Cardiac fibroblast (primary cell): ENCODE measurements at regions not wholly inside any gene's neighbourhood (a gene's known extent, or its start where the extent isn't known, plus 50 kb on each side); places are given as distances from the start of the nearest gene placed in this dataset.
A peak's percentile ranks its signal among the peaks of the same experiment; 100 is the strongest.

Source experiments
- DNase-seq, 2 donors: peaks; one replicate each; pipeline versions ENCODE4 v3.0.0 to v3.0.0-alpha.2; 2010; ENCODE audit warnings: low read depth in 2 of 2
- H3K4me3 ChIP-seq, 2 donors: replicated peaks in 1 of 2; 1 replicate in 1 of 2; 2 replicates in 1 of 2; pipeline ENCODE4 v1.5.1; 2011; ENCODE audit warnings: low read depth in 2 of 2, low read length in 2 of 2, mild to moderate bottlenecking in 2 of 2, moderate library complexity in 1 of 2
- TF ChIP-seq, protein P1 (sequence below): IDR thresholded peaks from one replicate; pipeline ENCODE4 v1.5.1; 2011; ENCODE audit warnings: low read depth, mild to moderate bottlenecking, low read length, inconsistent platforms

DNA sequence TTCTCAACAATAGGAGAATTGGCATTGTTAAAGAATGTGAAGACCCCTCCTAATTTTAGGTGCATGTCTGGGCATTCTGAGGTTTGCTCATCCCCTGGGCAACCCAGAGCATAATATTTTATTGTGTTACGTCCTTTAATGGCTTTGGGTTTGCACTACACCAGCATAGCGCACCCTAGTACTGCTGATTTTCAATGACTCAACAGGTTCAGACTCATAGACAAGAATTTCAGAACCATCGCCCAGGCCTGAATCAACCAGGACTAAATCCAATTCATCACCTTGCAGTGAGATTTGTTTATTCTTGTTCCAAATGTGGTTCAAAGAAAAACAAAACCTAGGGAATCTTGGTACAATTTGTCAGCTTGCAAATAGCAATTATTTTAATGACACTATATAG is 137.8 kb upstream of the PHACTR1 start:
- no peak overlapping the region for H3K4me3 ChIP-seq
- TF ChIP-seq, protein P1, sequence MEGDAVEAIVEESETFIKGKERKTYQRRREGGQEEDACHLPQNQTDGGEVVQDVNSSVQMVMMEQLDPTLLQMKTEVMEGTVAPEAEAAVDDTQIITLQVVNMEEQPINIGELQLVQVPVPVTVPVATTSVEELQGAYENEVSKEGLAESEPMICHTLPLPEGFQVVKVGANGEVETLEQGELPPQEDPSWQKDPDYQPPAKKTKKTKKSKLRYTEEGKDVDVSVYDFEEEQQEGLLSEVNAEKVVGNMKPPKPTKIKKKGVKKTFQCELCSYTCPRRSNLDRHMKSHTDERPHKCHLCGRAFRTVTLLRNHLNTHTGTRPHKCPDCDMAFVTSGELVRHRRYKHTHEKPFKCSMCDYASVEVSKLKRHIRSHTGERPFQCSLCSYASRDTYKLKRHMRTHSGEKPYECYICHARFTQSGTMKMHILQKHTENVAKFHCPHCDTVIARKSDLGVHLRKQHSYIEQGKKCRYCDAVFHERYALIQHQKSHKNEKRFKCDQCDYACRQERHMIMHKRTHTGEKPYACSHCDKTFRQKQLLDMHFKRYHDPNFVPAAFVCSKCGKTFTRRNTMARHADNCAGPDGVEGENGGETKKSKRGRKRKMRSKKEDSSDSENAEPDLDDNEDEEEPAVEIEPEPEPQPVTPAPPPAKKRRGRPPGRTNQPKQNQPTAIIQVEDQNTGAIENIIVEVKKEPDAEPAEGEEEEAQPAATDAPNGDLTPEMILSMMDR, result no peak
- peak in 1 of 2 donors; percentile 35 for DNase-seq

DNA sequence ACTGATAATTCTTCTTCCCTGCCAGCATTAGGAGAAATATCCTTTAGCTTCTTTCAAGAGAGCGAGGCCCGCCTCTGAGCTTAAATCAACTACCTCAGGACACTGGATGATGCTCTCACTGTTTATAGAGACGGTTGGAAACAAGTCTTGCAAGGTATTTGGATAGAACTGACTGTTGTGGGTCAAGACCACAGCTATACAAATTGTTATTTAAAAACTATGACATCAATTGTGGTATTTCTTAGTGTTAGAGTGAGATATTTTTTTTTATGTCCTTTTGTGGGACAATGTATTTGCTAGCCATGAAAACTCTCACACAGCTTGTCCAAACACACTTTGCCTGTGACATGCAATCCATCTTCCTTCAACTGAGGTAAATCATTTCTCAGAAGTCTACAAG is 136.3 kb upstream of the PHACTR1 start:
- no peak for DNase-seq
- TF ChIP-seq, protein P1, result no peak
- no peak overlapping the region for H3K4me3 ChIP-seq

DNA sequence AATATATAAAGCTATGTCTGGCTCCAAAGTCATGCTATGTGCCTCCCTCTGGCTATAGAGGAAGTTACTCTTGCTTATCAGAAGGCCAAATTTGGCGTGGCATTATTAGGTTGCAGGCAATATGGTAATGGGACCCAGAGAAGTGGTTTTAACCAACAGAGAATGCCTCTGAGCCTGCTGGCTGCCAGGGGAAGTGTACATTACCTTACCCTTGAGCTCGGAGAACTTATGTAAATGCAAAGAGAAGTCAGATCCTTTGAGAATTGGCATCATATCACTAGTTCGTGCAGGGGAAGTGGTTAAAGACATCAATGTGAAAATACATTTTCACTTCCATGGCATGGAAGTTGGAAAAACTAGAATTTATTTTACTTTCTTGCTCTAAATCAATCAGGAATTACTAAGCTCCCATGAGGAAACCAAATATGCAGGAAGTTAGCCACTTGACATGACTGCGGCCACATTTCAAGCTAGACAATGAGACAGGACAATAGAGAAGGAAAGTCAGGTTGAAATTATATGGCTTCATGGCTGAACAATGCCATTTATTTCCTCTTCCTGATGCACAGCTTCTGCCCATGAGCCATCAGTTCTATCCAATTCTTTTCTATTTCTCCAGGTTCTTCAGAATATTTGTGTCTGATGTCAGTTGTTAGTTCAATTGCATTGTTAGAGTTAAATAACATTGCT is 134.0 kb upstream of the PHACTR1 start:
- TF ChIP-seq, protein P1, result no peak
- peak in 1 of 2 donors; percentile 38 for DNase-seq
- H3K4me3 ChIP-seq, result no peak overlapping the region

DNA sequence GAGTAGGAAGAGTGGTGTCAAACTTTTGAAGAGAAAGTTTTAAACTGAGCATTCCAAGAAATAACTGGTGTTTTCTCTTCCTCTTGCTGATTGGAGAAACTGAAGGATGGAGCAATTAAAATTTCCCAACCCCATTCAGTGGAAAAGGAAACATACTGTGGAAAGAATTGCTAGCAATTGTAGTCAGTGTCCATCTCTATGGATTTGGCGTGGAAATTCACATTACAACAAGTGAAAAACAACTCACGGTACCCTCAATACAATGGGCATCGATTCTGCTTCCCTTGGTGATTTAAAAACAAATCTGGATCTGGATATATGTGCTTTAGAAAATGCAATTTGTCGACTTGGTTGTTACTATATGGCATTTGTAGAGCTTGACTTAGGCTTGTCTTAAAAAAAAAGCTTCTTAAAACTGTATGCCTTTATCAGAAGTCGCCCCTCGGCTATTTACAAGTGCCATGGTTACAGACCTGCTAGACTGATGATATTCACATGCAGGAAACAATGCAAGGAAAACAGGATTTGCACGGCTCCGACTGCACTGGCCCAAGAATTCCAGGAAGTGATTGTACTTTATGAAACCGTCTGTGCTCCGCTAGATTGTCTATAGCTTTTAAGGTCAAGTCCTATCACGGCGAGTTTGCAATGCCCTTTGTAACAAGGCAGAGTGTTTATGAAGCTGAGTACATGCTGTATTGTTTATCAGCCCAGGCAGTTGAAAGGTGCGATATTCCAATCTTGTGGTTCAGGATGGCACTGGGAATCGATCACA is 131.7 kb upstream of the PHACTR1 start:
- no peak overlapping the region for H3K4me3 ChIP-seq
- DNase-seq, result peak; percentile 50 to 64
- TF ChIP-seq, protein P1, result no peak

DNA sequence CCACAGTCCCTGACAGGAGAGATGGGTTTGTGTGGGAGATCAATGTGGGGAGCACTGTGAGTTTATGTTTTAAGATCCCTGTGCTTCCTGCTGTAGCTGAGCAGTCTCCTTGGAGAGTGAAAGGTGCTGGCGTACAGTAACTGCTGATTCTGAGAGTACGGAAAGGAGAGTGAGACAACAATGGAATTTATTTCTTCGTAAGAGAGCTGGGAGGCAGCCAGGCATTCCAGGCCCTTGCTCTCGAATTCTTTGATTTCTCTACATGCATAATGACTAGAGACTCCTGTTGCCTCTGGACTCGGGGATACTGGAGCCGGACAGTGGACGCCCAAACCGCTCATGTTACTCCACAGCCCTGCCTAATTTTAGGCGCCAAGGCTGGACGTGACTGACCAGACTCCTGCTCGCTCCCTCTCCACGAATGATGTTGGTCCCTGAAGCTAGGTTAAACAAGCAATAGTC is 131.0 kb upstream of the PHACTR1 start:
- DNase-seq, result peak; percentile 72 to 84
- TF ChIP-seq, protein P1, result no peak
- H3K4me3 ChIP-seq, result no peak overlapping the region

DNA sequence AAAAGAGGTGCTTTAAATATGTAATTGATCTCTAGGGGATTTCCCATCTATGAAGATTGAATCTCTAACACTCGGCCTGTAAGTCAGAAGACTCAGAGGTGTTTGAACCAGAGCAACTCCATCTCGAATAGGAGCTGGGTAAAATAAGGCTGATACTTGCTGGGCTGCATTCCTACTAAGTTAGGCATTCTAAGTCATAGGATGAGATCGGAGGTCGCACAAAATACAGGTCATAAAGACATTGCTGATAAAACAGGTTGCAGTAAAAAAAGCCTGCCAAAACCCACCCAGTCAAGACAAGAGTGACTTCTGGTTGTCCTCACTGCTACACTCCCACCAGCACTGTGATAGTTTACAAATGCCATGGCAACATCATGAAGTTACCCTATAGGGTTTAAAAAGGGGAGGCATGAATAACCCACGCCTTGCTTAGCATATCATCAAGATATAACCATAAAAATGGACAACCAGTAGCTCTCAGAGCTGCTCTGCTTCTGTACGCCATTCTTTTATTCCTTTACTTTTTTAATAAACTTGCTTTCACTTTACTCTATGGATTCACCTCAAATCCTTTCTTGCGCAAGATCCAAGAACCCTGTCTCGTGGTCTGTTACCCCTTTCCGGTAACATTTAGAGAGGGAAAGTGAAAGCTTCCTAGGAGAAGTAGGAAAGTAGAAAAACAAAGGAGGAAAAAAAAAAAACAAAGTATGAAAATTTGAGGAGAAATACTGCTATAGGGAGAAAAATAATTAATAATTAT is 129.7 kb upstream of the PHACTR1 start:
- no peak overlapping the region for H3K4me3 ChIP-seq
- DNase-seq, result no peak
- TF ChIP-seq, protein P1, result no peak
